DND-41 (cell line): ENCODE measurements at regions not wholly inside any gene's neighbourhood (a gene's known extent, or its start where the extent isn't known, plus 50 kb on each side); places are given as distances from the start of the nearest gene placed in this dataset.

Experiments
- ATAC-seq: fragments of 200-7000 bp; cut with Tn5 transposase; 3 replicates; pipeline ENCODE4 v1.9.1; 2021; ENCODE audit warnings: low read depth; ENCODE audit not compliant: insufficient read depth
- DNase-seq: peaks from one replicate; pipeline ENCODE4 v3.0.0-alpha.2; 2020
- H2AFZ ChIP-seq: 2 replicates; pipeline ENCODE4 v1.6.0; 2012; ENCODE audit warnings: low read depth, low read length
- H3K27ac ChIP-seq: 2 replicates; pipeline ENCODE4 v1.5.1; 2012; ENCODE audit warnings: low read length, inconsistent platforms
- H3K27me3 ChIP-seq: fragments of 200-600 bp; sonication (generic); 2 replicates; pipeline ENCODE4 v1.6.0; 2012; ENCODE audit warnings: low read length, mild to moderate bottlenecking, inconsistent platforms; ENCODE audit not compliant: insufficient read depth, poor library complexity
- H3K36me3 ChIP-seq: 2 replicates; pipeline ENCODE4 v1.5.1; 2012; ENCODE audit warnings: low read length, inconsistent platforms; ENCODE audit not compliant: insufficient read depth
- H3K4me1 ChIP-seq: 2 replicates; pipeline ENCODE4 v1.5.1; 2012; ENCODE audit warnings: mild to moderate bottlenecking, low read length; ENCODE audit not compliant: insufficient read depth
- H3K4me2 ChIP-seq: 2 replicates; pipeline ENCODE4 v1.6.0; 2012; ENCODE audit warnings: mild to moderate bottlenecking, moderate library complexity, low read length, inconsistent platforms; ENCODE audit not compliant: insufficient read depth
- H3K4me3 ChIP-seq, 2 experiments: fragments of 200-600 bp in 1 of 2; shearing (Covaris generic) in 1 of 2; 2 replicates each; pipeline ENCODE4 v1.5.1; 2012 to 2016; ENCODE audit warnings: inconsistent platforms in 2 of 2, low read length in 2 of 2, mild to moderate bottlenecking in 2 of 2, low read depth in 1 of 2, moderate library complexity in 1 of 2
- H3K79me2 ChIP-seq: 2 replicates; pipeline ENCODE4 v1.6.0; 2012; ENCODE audit warnings: low read length, inconsistent platforms; ENCODE audit not compliant: insufficient read depth
- H3K9ac ChIP-seq: 2 replicates; pipeline ENCODE4 v1.6.0; 2012; ENCODE audit warnings: low read depth, mild to moderate bottlenecking, inconsistent platforms, low read length, moderate library complexity
- H3K9me3 ChIP-seq: 2 replicates; pipeline ENCODE4 v1.5.1; 2012; ENCODE audit warnings: low read length, moderate library complexity, mild to moderate bottlenecking, inconsistent platforms; ENCODE audit not compliant: insufficient read depth, severe bottlenecking
- H4K20me1 ChIP-seq: 2 replicates; pipeline ENCODE4 v1.6.0; 2012; ENCODE audit warnings: low read length; ENCODE audit not compliant: insufficient read depth
- CTCF ChIP-seq: IDR thresholded peaks from 2 replicates; pipeline ENCODE4 v1.5.1; 2012; ENCODE audit warnings: borderline replicate concordance, low read length, moderate library complexity, mild to moderate bottlenecking; ENCODE audit not compliant: poor library complexity, severe bottlenecking; ENCODE audit errors: extremely low read depth
- EZH2 ChIP-seq: IDR thresholded peaks from 3 replicates; pipeline ENCODE4 v1.6.1; 2012; ENCODE audit warnings: borderline replicate concordance, low read depth, mild to moderate bottlenecking, moderate library complexity, low read length, inconsistent platforms; ENCODE audit not compliant: severe bottlenecking

DNA sequence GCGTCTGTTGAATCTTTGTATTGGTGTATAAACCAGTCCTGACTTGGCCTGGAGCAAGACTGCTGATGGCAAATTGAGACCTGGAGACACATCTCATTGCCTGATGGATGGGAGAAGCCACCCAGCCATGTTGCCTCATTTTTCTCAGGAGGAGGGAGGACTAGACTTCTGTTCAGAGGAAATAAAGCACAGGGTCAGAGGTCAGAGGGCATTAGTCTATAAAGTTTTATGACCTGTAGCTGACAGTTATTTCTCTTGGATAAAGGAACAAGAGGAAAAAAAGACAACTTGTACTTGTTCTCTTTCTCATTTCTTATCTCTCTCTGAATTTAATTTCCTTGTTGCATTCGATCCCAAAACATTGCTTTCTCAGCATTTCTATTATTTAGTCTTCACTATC lies 775.9 kb downstream of the SQOR start:
- no peaks in the 10 kb centered on the region for H3K36me3 ChIP-seq
- no peak for ATAC-seq
- no peak overlapping the region for H3K9ac ChIP-seq
- H4K20me1 ChIP-seq, result no peaks in the 10 kb centered on the region
- H3K27ac ChIP-seq, result no peak overlapping the region
- DNase-seq, result no peak
- H3K27me3 ChIP-seq, result no peaks in the 10 kb centered on the region
- H3K4me2 ChIP-seq, result no peak overlapping the region
- H3K79me2 ChIP-seq, result no peaks in the 10 kb centered on the region
- H3K9me3 ChIP-seq, result no peaks in the 10 kb centered on the region
- H3K4me1 ChIP-seq, result no peaks in the 10 kb centered on the region
- TF ChIP-seq EZH2 (no peak), CTCF (no peak)
- no peak overlapping the region for H3K4me3 ChIP-seq
- H2AFZ ChIP-seq, result no peak overlapping the region

DNA sequence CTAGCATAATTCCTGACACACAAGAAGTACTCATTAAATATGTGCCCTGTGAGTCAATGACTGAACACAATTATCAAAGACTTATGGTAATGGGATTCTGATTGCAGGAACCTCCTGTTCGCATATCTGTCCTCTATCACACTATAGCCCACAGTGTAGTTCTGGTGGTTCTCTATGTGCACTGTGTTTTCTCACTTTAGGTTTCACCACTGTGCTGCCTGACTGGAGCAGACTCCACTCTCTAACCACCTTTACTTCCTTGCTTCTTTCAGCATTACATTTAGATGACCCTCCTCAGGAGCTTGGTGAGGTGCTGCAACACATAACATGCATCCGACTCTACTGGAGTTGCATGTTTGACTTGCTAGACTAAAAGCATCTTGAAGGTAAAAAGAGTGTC lies 777.1 kb downstream of the SQOR start:
- Histone ChIP-seq H3K4me3 (no peak overlapping the region), H2AFZ (no peak overlapping the region), H3K79me2 (no peaks in the 10 kb centered on the region), H3K9me3 (no peaks in the 10 kb centered on the region), H3K9ac (no peak overlapping the region), H3K27ac (no peak overlapping the region), H4K20me1 (no peaks in the 10 kb centered on the region), H3K4me1 (no peaks in the 10 kb centered on the region), H3K4me2 (no peak overlapping the region), H3K27me3 (no peaks in the 10 kb centered on the region), H3K36me3 (no peaks in the 10 kb centered on the region)
- DNase-seq (no peak), ATAC-seq (no peak)
- no peak for TF ChIP-seq CTCF
- no peak for TF ChIP-seq EZH2

GRCh38 chr15:46413799-46414198 lies 779.0 kb downstream of the SQOR start:
- no peaks in the 10 kb centered on the region for H3K9me3 ChIP-seq
- no peak overlapping the region for H3K4me2 ChIP-seq
- no peak overlapping the region for H3K9ac ChIP-seq
- no peak overlapping the region for H3K4me3 ChIP-seq
- H2AFZ ChIP-seq, result no peak overlapping the region
- no peaks in the 10 kb centered on the region for H4K20me1 ChIP-seq
- H3K79me2 ChIP-seq, result no peaks in the 10 kb centered on the region
- ATAC-seq (no peak), DNase-seq (no peak)
- no peak for TF ChIP-seq CTCF
- no peak for TF ChIP-seq EZH2
- no peaks in the 10 kb centered on the region for H3K36me3 ChIP-seq
- no peaks in the 10 kb centered on the region for H3K27me3 ChIP-seq
- no peaks in the 10 kb centered on the region for H3K4me1 ChIP-seq
- H3K27ac ChIP-seq, result no peak overlapping the region

- Histone ChIP-seq H3K4me1 (no peaks in the 10 kb centered on the region), H2AFZ (no peak overlapping the region), H3K36me3 (no peaks in the 10 kb centered on the region), H3K79me2 (no peaks in the 10 kb centered on the region), H3K9me3 (no peaks in the 10 kb centered on the region), H3K27ac (no peak overlapping the region), H3K27me3 (no peaks in the 10 kb centered on the region), H3K9ac (no peak overlapping the region), H4K20me1 (no peaks in the 10 kb centered on the region), H3K4me3 (no peak overlapping the region), H3K4me2 (no peak overlapping the region)
- DNase-seq, result no peak
- ATAC-seq, result no peak
- TF ChIP-seq EZH2 (no peak), CTCF (no peak)
Measured at GRCh38 chr15:46416544-46416943, 781.7 kb downstream of the SQOR start.
